HEK293 (cell line): ENCODE measurements at regions not wholly inside any gene's neighbourhood (a gene's known extent, or its start where the extent isn't known, plus 50 kb on each side); places are given as distances from the start of the nearest gene placed in this dataset.

Experiments
- CTCF ChIA-PET: fragments of 350-600 bp; formaldehyde crosslinking; extraction: SDS; loops from one replicate; lab custom pipeline; 2021; ENCODE audit warnings: antibody characterized with exemption; lab: Yijun Ruan, JAX
- POLR2A ChIA-PET: fragments of 300-600 bp; formaldehyde crosslinking; extraction: SDS; loops from one replicate; lab custom pipeline; 2020; ENCODE audit warnings: antibody characterized with exemption, inconsistent platforms; lab: Yijun Ruan, JAX
- H3K27ac ChIP-seq: fragments of 200-500 bp; sonication (Bioruptor generic); 2 replicates; pipeline ENCODE4 v1.5.1; 2014; ENCODE audit warnings: low read depth, low read length, control low read depth, inconsistent platforms; ENCODE audit errors: extremely low read depth
- H3K36me3 ChIP-seq, 2 experiments: fragments of 200-500 bp in 1 of 2; sonication (Bioruptor generic) in 1 of 2; 1 replicate in 1 of 2; 2 replicates in 1 of 2; pipeline ENCODE4 v1.5.1; 2014 to 2017; ENCODE audit warnings: inconsistent platforms in 2 of 2, low read length in 2 of 2; ENCODE audit not compliant: control insufficient read depth in 2 of 2, insufficient read depth in 1 of 2
- H3K4me1 ChIP-seq: fragments of 200-500 bp; sonication (Bioruptor generic); 2 replicates; pipeline ENCODE4 v1.5.1; 2014; ENCODE audit warnings: mild to moderate bottlenecking, low read length, inconsistent platforms; ENCODE audit not compliant: control insufficient read depth, insufficient read depth
- H3K4me3 ChIP-seq: 2 replicates; pipeline ENCODE4 v1.5.1; 2011; ENCODE audit warnings: low read depth, mild to moderate bottlenecking, control low read depth, low read length, moderate library complexity
- H3K9me3 ChIP-seq: fragments of 200-500 bp; sonication (Bioruptor generic); 2 replicates; pipeline ENCODE4 v1.5.1; 2014; ENCODE audit warnings: low read depth, low read length, inconsistent platforms; ENCODE audit not compliant: control insufficient read depth, insufficient read depth
- AEBP2 ChIP-seq: fragments of 450-650 bp; formaldehyde crosslinking; IDR thresholded peaks from 2 replicates; pipeline ENCODE4 v1.5.1; 2016; ENCODE audit warnings: missing biosample characterization, missing genetic modification characterization, borderline replicate concordance
- GFI1B ChIP-seq: fragments of 450-650 bp; formaldehyde crosslinking; IDR thresholded peaks from 2 replicates; pipeline ENCODE4 v1.5.1; 2016; ENCODE audit warnings: missing biosample characterization, missing genetic modification characterization
- GLI4 ChIP-seq: fragments of 450-650 bp; formaldehyde crosslinking; IDR thresholded peaks from 2 replicates; pipeline ENCODE4 v1.5.1; 2016; ENCODE audit warnings: missing biosample characterization, missing genetic modification characterization
- GLIS1 ChIP-seq: fragments of 450-650 bp; formaldehyde crosslinking; IDR thresholded peaks from 2 replicates; pipeline ENCODE4 v1.5.1; 2016; ENCODE audit warnings: missing biosample characterization, missing genetic modification characterization
- KLF10 ChIP-seq: fragments of 450-650 bp; IDR thresholded peaks from 2 replicates; pipeline ENCODE4 v1.5.1; 2018; ENCODE audit warnings: missing biosample characterization, mild to moderate bottlenecking, missing genetic modification characterization
- MEIS1 ChIP-seq: sonication (generic); formaldehyde crosslinking; IDR thresholded peaks from 2 replicates; pipeline ENCODE4 v1.8.1; 2022; ENCODE audit warnings: missing genetic modification reagents, mild to moderate bottlenecking, borderline replicate concordance
- PRDM4 ChIP-seq: fragments of 450-650 bp; formaldehyde crosslinking; IDR thresholded peaks from 2 replicates; pipeline ENCODE4 v1.5.1; 2017; ENCODE audit warnings: missing biosample characterization, missing genetic modification characterization
- TRIM28 ChIP-seq: IDR thresholded peaks from 2 replicates; pipeline ENCODE4 v1.6.1; 2011; ENCODE audit warnings: low read length, control low read depth, borderline replicate concordance
- YY2 ChIP-seq: fragments of 450-650 bp; formaldehyde crosslinking; IDR thresholded peaks from 2 replicates; pipeline ENCODE4 v1.5.1; 2016; ENCODE audit warnings: missing biosample characterization, missing genetic modification characterization
- ZBTB1 ChIP-seq: fragments of 450-650 bp; formaldehyde crosslinking; IDR thresholded peaks from 2 replicates; pipeline ENCODE4 v1.5.1; 2016; ENCODE audit warnings: missing biosample characterization, missing genetic modification characterization
- ZBTB17 ChIP-seq: fragments of 450-650 bp; formaldehyde crosslinking; IDR thresholded peaks from 2 replicates; pipeline ENCODE4 v1.5.1; 2016; ENCODE audit warnings: missing biosample characterization, missing genetic modification characterization
- ZBTB48 ChIP-seq: fragments of 450-650 bp; formaldehyde crosslinking; IDR thresholded peaks from 2 replicates; pipeline ENCODE4 v1.5.1; 2016; ENCODE audit warnings: missing biosample characterization, missing genetic modification characterization
- ZBTB49 ChIP-seq: fragments of 450-650 bp; formaldehyde crosslinking; IDR thresholded peaks from 2 replicates; pipeline ENCODE4 v1.5.1; 2016; ENCODE audit warnings: missing biosample characterization, missing genetic modification characterization, low read depth
- ZFP37 ChIP-seq: fragments of 450-650 bp; formaldehyde crosslinking; IDR thresholded peaks from 2 replicates; pipeline ENCODE4 v1.5.1; 2016; ENCODE audit warnings: missing biosample characterization, missing genetic modification characterization
- ZNF146 ChIP-seq: fragments of 450-650 bp; formaldehyde crosslinking; IDR thresholded peaks from 2 replicates; pipeline ENCODE4 v1.5.1; 2016; ENCODE audit warnings: missing biosample characterization, missing genetic modification characterization
- ZNF169 ChIP-seq: fragments of 450-650 bp; formaldehyde crosslinking; IDR thresholded peaks from 2 replicates; pipeline ENCODE4 v1.5.1; 2016; ENCODE audit warnings: missing biosample characterization, missing genetic modification characterization
- ZNF221 ChIP-seq: fragments of 450-650 bp; formaldehyde crosslinking; IDR thresholded peaks from 2 replicates; pipeline ENCODE4 v1.5.1; 2017; ENCODE audit warnings: missing biosample characterization, missing genetic modification characterization, borderline replicate concordance
- ZNF366 ChIP-seq: fragments of 450-650 bp; formaldehyde crosslinking; conservative IDR thresholded peaks from 2 replicates; pipeline ENCODE4 v1.5.1; 2016; ENCODE audit warnings: missing biosample characterization, missing genetic modification characterization
- ZNF394 ChIP-seq: fragments of 450-650 bp; formaldehyde crosslinking; IDR thresholded peaks from 2 replicates; pipeline ENCODE4 v1.5.1; 2016; ENCODE audit warnings: missing biosample characterization, missing genetic modification characterization, mild to moderate bottlenecking, moderate library complexity, borderline replicate concordance
- ZNF530 ChIP-seq: fragments of 450-650 bp; formaldehyde crosslinking; IDR thresholded peaks from 2 replicates; pipeline ENCODE4 v1.5.1; 2016; ENCODE audit warnings: low read depth, missing biosample characterization, missing genetic modification characterization
- ZNF580 ChIP-seq: fragments of 450-650 bp; formaldehyde crosslinking; IDR thresholded peaks from 2 replicates; pipeline ENCODE4 v1.5.1; 2016; ENCODE audit warnings: missing biosample characterization, missing genetic modification characterization
- ZNF600 ChIP-seq: fragments of 450-650 bp; formaldehyde crosslinking; IDR thresholded peaks from 2 replicates; pipeline ENCODE4 v1.5.1; 2016; ENCODE audit warnings: missing biosample characterization, missing genetic modification characterization
- ZNF626 ChIP-seq: fragments of 450-650 bp; sonication (Bioruptor Pico); formaldehyde crosslinking; IDR thresholded peaks from 2 replicates; pipeline ENCODE4 v1.5.1; 2018; ENCODE audit warnings: missing biosample characterization, missing genetic modification characterization, inconsistent platforms
- ZNF629 ChIP-seq: fragments of 450-650 bp; formaldehyde crosslinking; IDR thresholded peaks from 2 replicates; pipeline ENCODE4 v1.5.1; 2017; ENCODE audit warnings: missing biosample characterization, missing genetic modification characterization
- ZNF639 ChIP-seq: fragments of 450-650 bp; formaldehyde crosslinking; IDR thresholded peaks from 2 replicates; pipeline ENCODE4 v1.5.1; 2016; ENCODE audit warnings: missing biosample characterization, missing genetic modification characterization
- ZNF785 ChIP-seq: fragments of 450-650 bp; formaldehyde crosslinking; IDR thresholded peaks from 2 replicates; pipeline ENCODE4 v1.5.1; 2016; ENCODE audit warnings: missing biosample characterization, missing genetic modification characterization
- ZNF843 ChIP-seq: fragments of 450-650 bp; formaldehyde crosslinking; IDR thresholded peaks from 2 replicates; pipeline ENCODE4 v1.5.1; 2016; ENCODE audit warnings: missing biosample characterization, missing genetic modification characterization
- ZSCAN16 ChIP-seq: fragments of 450-650 bp; formaldehyde crosslinking; IDR thresholded peaks from 2 replicates; pipeline ENCODE4 v1.5.1; 2016; ENCODE audit warnings: missing biosample characterization, missing genetic modification characterization
- ZSCAN4 ChIP-seq: fragments of 450-650 bp; formaldehyde crosslinking; IDR thresholded peaks from 2 replicates; pipeline ENCODE4 v1.5.1; 2017; ENCODE audit warnings: missing biosample characterization, missing genetic modification characterization

- no peaks in the 10 kb centered on the region for H3K9me3 ChIP-seq
- H3K36me3 ChIP-seq, result no peaks in the 10 kb centered on the region
- TF ChIP-seq ZFP37 (tag by site-specific recombination), result no peak
- no peak for TF ChIP-seq ZNF366 (tag by site-specific recombination)
- no peak for TF ChIP-seq KLF10 (tag by site-specific recombination)
- no peak for TF ChIP-seq TRIM28
- no peak for TF ChIP-seq GLIS1
- no peak for TF ChIP-seq MEIS1 (CRISPR knock-in tag)
- TF ChIP-seq ZNF169 (tag by site-specific recombination), result no peak
- TF ChIP-seq GLI4 (tag by site-specific recombination), result no peak
- TF ChIP-seq ZNF580 (tag by site-specific recombination), result no peak
- no peak for TF ChIP-seq ZNF626
- TF ChIP-seq YY2 (tag by site-specific recombination), result no peak
- TF ChIP-seq PRDM4 (tag by site-specific recombination), result no peak
- TF ChIP-seq ZBTB49 (tag by site-specific recombination), result no peak
- no peak for TF ChIP-seq ZBTB48 (tag by site-specific recombination)
- TF ChIP-seq ZNF146 (tag by site-specific recombination), result no peak
- TF ChIP-seq ZNF785 (tag by site-specific recombination), result no peak
- TF ChIP-seq ZNF600 (tag by site-specific recombination), result no peak
- TF ChIP-seq ZSCAN4 (tag by site-specific recombination), result no peak
- TF ChIP-seq ZNF629 (tag by site-specific recombination), result no peak
- no peak for TF ChIP-seq ZNF843 (tag by site-specific recombination)
- no peak overlapping the region for H3K4me3 ChIP-seq
- POLR2A ChIA-PET, result no interaction called here
- H3K27ac ChIP-seq, result no peak overlapping the region
- CTCF ChIA-PET, result interaction anchor here (0.5 kb wide), 1 partner anchor 349 kb away, joined by 3 read pairs; no protein-coding TSS in a partner anchor
- H3K4me1 ChIP-seq, result 0 out of 2 replicates have a peak, but pooled peaks cover 2% of the 10 kb centered on the region
Measured at GRCh38 chr10:36220151-36220550, 578.1 kb upstream of the FZD8 start.

GRCh38 chr10:36211856-36212255 lies 569.8 kb upstream of the FZD8 start:
- POLR2A ChIA-PET, result no interaction called here
- Histone ChIP-seq H3K9me3 (no peaks in the 10 kb centered on the region), H3K27ac (no peak overlapping the region), H3K36me3 (no peaks in the 10 kb centered on the region), H3K4me3 (no peak overlapping the region), H3K4me1 (no peaks in the 10 kb centered on the region)
- CTCF ChIA-PET, result interaction anchor here (0.6 kb wide), 1 partner anchor 20 kb away, joined by 3 read pairs; no protein-coding TSS in a partner anchor
- TF ChIP-seq ZNF221 (tag by site-specific recombination) (no peak), ZSCAN16 (tag by site-specific recombination) (no peak), ZBTB1 (tag by site-specific recombination) (no peak), ZNF639 (tag by site-specific recombination) (no peak), AEBP2 (tag by site-specific recombination) (no peak), ZBTB17 (tag by site-specific recombination) (no peak), TRIM28 (no peak), GFI1B (tag by site-specific recombination) (no peak), ZNF530 (no peak), ZNF394 (tag by site-specific recombination) (no peak)
